Activated CD4-positive, CD25-positive, alpha-beta regulatory T cell treated with anti-CD3 and anti-CD28 coated beads, Interleukin-2, amount 50 U/mL, for 24 hours (primary cell): ENCODE measurements at regions not wholly inside any gene's neighbourhood (a gene's known extent, or its start where the extent isn't known, plus 50 kb on each side); places are given as distances from the start of the nearest gene placed in this dataset.

Source experiments
- ATAC-seq, 2 donors: fragments of 150-1000 bp; cut with Tn5 transposase; one replicate each; pipeline ENCODE4 v1.10.0; 2021; ENCODE audit warnings: mild to moderate bottlenecking in 1 of 2, moderate library complexity in 1 of 2

GRCh38 chr21:16777041-16777720 lies 735.7 kb upstream of the CXADR start:
- ATAC-seq = no peak

- no peak for ATAC-seq
These were observed 724.3 kb upstream of the CXADR start for GRCh38 chr21:16788584-16788983.

GRCh38 chr21:16789636-16790035 lies 723.2 kb upstream of the CXADR start:
- no peak for ATAC-seq

GRCh38 chr21:16792101-16792500 lies 720.7 kb upstream of the CXADR start:
- ATAC-seq = no peak

- no peak for ATAC-seq
These were observed 717.9 kb upstream of the CXADR start for GRCh38 chr21:16794950-16795349.

- ATAC-seq = no peak
These were observed 716.1 kb upstream of the CXADR start for GRCh38 chr21:16796776-16797175.

GRCh38 chr21:16797540-16797939 lies 715.3 kb upstream of the CXADR start:
- ATAC-seq = no peak

GRCh38 chr21:16797966-16798365 lies 714.9 kb upstream of the CXADR start:
- ATAC-seq = no peak

GRCh38 chr21:16800536-16801275 lies 712.1 kb upstream of the CXADR start:
- no peak for ATAC-seq

- no peak for ATAC-seq
These were observed 701.8 kb upstream of the CXADR start for GRCh38 chr21:16811011-16811410.

GRCh38 chr21:16811970-16812369 lies 700.9 kb upstream of the CXADR start:
- ATAC-seq = no peak

- ATAC-seq = no peak
These were observed 697.6 kb upstream of the CXADR start for GRCh38 chr21:16815243-16815642.

- ATAC-seq = no peak
These were observed 691.3 kb upstream of the CXADR start for GRCh38 chr21:16821588-16821987.

GRCh38 chr21:16829532-16829931 lies 683.3 kb upstream of the CXADR start:
- no peak for ATAC-seq

GRCh38 chr21:16832791-16833190 lies 680.1 kb upstream of the CXADR start:
- ATAC-seq = no peak

GRCh38 chr21:16834791-16835190 lies 678.1 kb upstream of the CXADR start:
- no peak for ATAC-seq

- no peak for ATAC-seq
These were observed 675.5 kb upstream of the CXADR start for GRCh38 chr21:16837321-16837720.

- no peak for ATAC-seq
These were observed 675.1 kb upstream of the CXADR start for GRCh38 chr21:16837721-16838120.

- no peak for ATAC-seq
These were observed 674.5 kb upstream of the CXADR start for GRCh38 chr21:16838331-16838730.

GRCh38 chr21:16840538-16840937 lies 672.3 kb upstream of the CXADR start:
- no peak for ATAC-seq

GRCh38 chr21:16841975-16842695 lies 670.7 kb upstream of the CXADR start:
- ATAC-seq = no peak

GRCh38 chr21:16842696-16843035 lies 670.2 kb upstream of the CXADR start:
- ATAC-seq = no peak

GRCh38 chr21:16847211-16847610 lies 665.6 kb upstream of the CXADR start:
- ATAC-seq = no peak

- ATAC-seq = no peak
These were observed 661.8 kb upstream of the CXADR start for GRCh38 chr21:16851054-16851453.
